ENCODE measurements at regions not wholly inside any gene's neighbourhood (a gene's known extent, or its start where the extent isn't known, plus 50 kb on each side); places are given as distances from the start of the nearest gene placed in this dataset.

DNA sequence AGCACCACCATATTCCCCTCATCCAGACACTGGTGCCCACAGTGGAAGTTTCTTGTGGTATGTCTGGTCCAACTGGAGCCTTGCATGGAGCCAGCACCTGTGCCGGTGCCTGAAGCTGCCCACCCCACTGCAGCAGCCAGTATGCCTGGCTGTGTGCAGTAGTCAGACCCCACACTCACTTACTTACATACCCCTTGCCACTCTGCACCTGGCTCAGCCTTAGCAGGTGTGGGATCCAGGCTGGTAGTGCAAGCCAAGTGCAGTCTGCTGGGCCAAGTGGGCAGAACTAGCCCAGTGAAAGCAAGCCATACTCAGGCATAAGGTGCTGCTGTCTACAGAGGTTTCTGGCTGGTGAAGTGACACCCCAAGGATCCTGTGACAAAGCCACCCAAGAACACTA, 871.4 kb upstream of the C9orf72 start:
- intact Hi-C loops (cut with DNase I) = no loop called here
- Histone ChIP-seq H3K9me3 (peaks cover 12% of the 10 kb centered on the region), H3K36me3 (no peaks in the 10 kb centered on the region), H3K4me3 (no peak overlapping the region), H3K4me1 (no peaks in the 10 kb centered on the region), H3K27ac (no peak overlapping the region), H3K27me3 (ENCODE audit: low read depth) (no peaks in the 10 kb centered on the region)
- ATAC-seq = peak in 1 of 2 donors; percentile 11
- DNase-seq = no peak
- no peak for TF ChIP-seq CTCF (IDR thresholded peaks at IDR 0.05)

- Histone ChIP-seq H3K4me1 (no peaks in the 10 kb centered on the region), H3K4me3 (no peak overlapping the region), H3K27ac (no peak overlapping the region), H3K9me3 (peaks cover 12% of the 10 kb centered on the region), H3K36me3 (no peaks in the 10 kb centered on the region), H3K27me3 (ENCODE audit: low read depth) (no peaks in the 10 kb centered on the region)
- TF ChIP-seq CTCF (IDR thresholded peaks at IDR 0.05) = no peak
- intact Hi-C loops (cut with DNase I) = no loop called here
- DNase-seq (no peak), ATAC-seq (no peak)
Measured at GRCh38 chr9:28445211-28445610, 871.9 kb upstream of the C9orf72 start.

- H3K36me3 ChIP-seq = no peaks in the 10 kb centered on the region
- no peak overlapping the region for H3K4me3 ChIP-seq
- H3K9me3 ChIP-seq = no peaks in the 10 kb centered on the region
- DNase-seq (no peak), ATAC-seq (no peak)
- H3K27ac ChIP-seq = no peak overlapping the region
- H3K27me3 ChIP-seq (ENCODE audit: low read depth) = no peaks in the 10 kb centered on the region
- TF ChIP-seq CTCF (IDR thresholded peaks at IDR 0.05) = no peak
- H3K4me1 ChIP-seq = no peaks in the 10 kb centered on the region
- intact Hi-C loops (cut with DNase I) = no loop called here
Measured at GRCh38 chr9:28453918-28454317, 880.6 kb upstream of the C9orf72 start.

- no peak for ATAC-seq
- no peak for DNase-seq
- Histone ChIP-seq H3K4me1 (no peaks in the 10 kb centered on the region), H3K27ac (no peak overlapping the region), H3K4me3 (no peak overlapping the region), H3K27me3 (ENCODE audit: low read depth) (no peaks in the 10 kb centered on the region), H3K36me3 (no peaks in the 10 kb centered on the region), H3K9me3 (no peaks in the 10 kb centered on the region)
- no peak for TF ChIP-seq CTCF (IDR thresholded peaks at IDR 0.05)
- intact Hi-C loops (cut with DNase I) = no loop called here
Measured at GRCh38 chr9:28456861-28457260, 883.6 kb upstream of the C9orf72 start.

DNA sequence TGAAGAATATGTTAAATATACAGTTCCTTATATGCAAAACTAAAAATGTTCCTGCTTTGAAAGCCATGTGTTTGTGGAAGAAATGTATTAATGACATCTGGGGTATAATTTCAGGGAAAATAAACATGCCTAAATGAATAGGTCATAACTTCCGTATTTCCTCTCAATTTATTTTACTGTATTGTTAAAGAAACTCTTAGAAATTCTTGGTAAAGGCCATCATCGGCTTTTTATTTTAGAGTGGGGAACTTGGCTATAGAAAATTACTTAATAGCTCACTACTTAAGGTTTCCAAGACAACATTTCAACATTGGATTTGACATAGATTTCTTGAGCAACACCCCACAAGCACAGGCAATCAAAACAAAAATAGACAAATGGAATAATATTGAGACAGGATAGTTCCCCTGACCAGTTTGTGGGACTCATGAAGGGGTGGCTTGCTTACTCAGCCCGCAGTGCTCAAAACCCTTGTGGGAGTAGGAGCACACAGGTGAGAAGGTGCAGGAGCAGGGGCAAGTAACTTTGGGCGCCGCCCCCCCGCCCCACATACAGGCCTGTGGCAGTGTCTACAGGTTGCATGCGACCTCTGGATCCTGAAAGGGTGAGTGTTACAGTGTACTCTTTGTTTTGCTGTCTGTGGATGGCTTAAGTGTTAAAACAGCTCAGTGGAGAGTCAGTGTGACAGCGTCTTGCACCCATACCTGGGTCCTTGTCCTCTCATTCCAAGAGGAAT, 891.4 kb upstream of the C9orf72 start:
- H3K27me3 ChIP-seq (ENCODE audit: low read depth) = no peaks in the 10 kb centered on the region
- peaks cover 7% of the 10 kb centered on the region for H3K9me3 ChIP-seq
- no peaks in the 10 kb centered on the region for H3K36me3 ChIP-seq
- H3K4me3 ChIP-seq = no peak overlapping the region
- TF ChIP-seq CTCF (IDR thresholded peaks at IDR 0.05) = no peak
- DNase-seq = no peak
- H3K27ac ChIP-seq = no peak overlapping the region
- intact Hi-C loops (cut with DNase I) = no loop called here
- ATAC-seq = peak in 1 of 2 donors; percentile 39
- H3K4me1 ChIP-seq = no peaks in the 10 kb centered on the region
